Pulmonary artery endothelial cell (primary cell): ENCODE measurements at regions not wholly inside any gene's neighbourhood (a gene's known extent, or its start where the extent isn't known, plus 50 kb on each side); places are given as distances from the start of the nearest gene placed in this dataset.
"Not testable (repeated sequence)": the region's sequence is repeated elsewhere in the genome, so short reads cannot be mapped to it uniquely, and the experiment has no call there.

ENCODE experiments used
- DNase-seq: peaks from one replicate; pipeline ENCODE4 v3.0.0-alpha.2; 2011; ENCODE audit warnings: low read depth, low spot score

DNA sequence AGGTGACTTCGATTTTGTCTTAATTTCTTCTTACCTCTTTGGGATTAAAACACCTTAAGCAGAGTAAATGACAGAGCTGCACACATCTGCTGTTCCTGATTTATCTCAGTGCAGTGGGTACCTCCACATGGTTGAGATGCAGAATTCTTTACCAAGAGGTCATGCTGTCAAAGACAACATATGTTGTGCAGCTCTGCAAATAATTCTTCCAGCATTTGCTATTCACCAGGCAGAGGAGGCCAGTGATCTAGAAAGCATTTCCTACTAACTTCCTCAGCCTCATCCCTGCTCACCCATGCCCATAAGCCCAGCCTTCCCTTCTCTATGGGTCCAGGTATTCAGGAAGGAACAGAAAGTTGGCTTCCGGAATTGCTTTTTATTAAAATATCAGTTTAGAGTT lies 109.3 kb downstream of the THBS2 start:
- DNase-seq: no peak

- no peak for DNase-seq
Observed at GRCh38 chr6:169142538-169142844, 111.2 kb downstream of the THBS2 start.

DNA sequence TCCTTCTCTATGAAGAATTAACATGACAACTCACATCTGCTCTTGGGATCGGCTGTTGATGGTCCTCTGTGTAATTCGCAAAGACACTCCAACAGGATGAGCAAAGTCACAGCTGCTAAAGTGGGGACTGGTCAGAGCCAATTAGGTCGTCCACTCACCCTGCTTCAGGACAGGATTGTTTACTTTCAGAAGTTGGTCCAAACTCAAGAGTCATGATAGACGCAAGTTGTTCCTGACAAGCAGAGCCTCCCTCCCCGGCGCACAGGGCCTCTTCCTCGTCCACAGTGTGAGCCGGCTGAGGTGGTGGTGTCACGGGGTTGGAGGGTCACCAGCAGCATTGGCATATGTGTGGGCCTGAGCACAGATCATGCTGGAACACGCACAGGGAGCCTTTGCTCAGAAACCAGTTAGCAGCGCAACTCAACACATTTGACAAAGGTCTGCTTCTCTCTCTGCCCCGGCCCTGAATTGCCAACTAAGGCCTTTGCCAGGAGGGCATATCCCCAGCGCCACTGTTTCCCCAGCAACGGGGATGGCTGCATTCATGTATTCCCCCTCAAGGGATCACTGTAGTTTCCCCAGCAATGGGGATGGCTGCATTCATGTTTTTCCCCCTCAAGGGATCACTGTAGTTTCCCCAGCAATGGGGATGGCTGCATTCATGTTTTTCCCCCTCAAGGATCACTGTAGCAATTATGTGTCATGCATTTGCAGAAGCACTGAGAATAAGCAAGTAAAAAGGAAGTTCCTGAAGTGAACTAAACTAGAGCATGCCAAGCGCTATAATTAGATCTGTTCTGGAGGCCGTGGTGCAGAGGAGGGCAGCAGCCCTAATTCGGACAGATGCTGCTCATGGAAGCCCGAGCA lies 111.7 kb downstream of the THBS2 start:
- no peak for DNase-seq

DNA sequence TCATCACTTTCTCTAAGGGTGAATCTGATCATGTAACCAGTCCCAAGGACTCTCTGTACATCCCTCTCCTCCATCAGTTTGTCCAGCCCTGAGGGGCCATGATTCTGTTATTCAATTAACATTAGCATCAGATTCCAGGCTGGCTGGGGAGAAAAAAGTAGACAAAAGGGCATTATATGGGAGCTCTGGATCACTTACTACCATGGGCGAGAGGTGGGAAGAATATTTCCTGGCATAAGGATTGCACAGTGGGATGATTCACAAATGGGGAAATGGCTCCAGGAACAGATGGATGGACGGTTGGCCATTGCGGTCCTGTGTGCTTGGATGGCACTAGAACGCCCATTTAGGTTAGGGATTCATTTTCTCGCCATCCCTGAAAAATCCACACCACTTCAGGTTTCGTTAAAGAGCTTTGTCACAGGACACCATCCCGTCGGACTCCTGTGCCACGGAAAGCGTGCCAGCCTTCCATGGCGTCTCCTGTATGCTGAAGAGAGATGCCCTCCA lies 112.6 kb downstream of the THBS2 start:
- no peak for DNase-seq

GRCh38 chr6:169139179-169139971 lies 114.3 kb downstream of the THBS2 start:
- DNase-seq: no peak

GRCh38 chr6:169132352-169132940 lies 121.2 kb downstream of the THBS2 start:
- DNase-seq: no peak

- no peak for DNase-seq
Observed at GRCh38 chr6:169131390-169131789, 122.3 kb downstream of the THBS2 start.

GRCh38 chr6:169130113-169130512 lies 123.5 kb downstream of the THBS2 start:
- no peak for DNase-seq

DNA sequence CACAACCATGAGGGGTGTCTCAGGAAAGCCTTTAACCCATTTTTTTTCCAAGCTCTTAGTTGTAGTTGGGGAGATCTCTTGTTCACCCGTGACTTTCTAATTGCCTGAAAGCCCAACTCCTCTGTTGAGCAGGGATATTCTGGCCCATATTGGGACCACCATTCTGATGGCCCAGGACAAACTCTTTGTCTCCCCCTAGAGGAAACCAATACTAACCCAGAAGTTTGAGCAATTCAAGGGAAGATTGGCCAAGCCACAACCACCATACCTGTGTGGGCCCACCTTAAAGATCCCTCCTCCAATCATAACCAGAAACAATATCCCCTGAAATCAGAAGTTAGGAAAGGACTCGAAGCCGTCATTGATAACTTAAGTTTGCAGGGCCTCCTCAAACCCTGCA lies 132.6 kb downstream of the THBS2 start:
- DNase-seq: no peak

DNA sequence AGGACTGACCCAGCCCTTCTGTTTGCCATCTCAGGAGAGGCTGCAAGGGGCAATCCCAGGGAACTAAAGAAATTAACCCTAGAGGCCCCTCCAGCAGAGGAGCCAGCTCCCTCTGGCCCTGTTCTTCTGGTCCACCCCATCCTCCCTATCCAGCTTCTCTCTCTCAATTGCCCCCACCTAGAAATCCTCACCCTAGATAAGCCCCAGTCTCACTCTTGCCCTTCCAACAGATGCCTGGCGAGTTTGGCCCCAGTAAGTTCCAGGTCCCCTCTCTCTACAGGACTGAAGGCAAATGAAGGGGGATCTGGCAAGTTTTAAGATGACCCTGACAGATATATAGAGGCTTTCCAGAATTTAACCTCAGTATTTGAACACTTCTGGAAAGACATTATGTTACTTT lies 134.0 kb downstream of the THBS2 start:
- no peak for DNase-seq

DNA sequence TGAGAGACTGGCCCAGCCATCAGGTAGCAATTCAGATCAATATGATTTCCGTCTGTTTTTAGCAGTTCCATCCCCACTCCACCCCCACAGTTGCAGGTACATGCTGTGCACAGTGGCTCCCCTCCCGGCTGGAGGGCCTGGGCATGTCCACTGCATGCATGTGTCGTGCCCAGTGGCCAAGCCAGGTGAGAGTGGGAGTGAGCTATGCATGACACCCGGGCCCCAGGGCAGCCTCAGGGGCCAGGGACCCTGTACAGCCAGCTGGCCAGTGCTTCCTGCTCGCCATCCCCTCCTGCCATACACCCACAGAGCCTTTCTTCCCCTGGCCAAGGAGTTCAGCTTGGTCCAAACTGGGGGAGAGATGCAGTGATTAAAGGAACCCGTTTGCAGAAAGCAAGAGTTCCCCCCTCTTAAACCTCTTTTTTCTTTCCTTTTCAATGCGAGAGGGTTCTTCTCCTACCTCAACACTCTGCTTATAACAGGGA lies 135.3 kb downstream of the THBS2 start:
- DNase-seq: no peak

GRCh38 chr6:169117663-169118062 lies 136.0 kb downstream of the THBS2 start:
- no peak for DNase-seq

- DNase-seq: no peak
Observed at GRCh38 chr6:169115632-169116031, 138.0 kb downstream of the THBS2 start.

GRCh38 chr6:169114632-169115031 lies 139.0 kb downstream of the THBS2 start:
- not testable (repeated sequence) for DNase-seq

DNA sequence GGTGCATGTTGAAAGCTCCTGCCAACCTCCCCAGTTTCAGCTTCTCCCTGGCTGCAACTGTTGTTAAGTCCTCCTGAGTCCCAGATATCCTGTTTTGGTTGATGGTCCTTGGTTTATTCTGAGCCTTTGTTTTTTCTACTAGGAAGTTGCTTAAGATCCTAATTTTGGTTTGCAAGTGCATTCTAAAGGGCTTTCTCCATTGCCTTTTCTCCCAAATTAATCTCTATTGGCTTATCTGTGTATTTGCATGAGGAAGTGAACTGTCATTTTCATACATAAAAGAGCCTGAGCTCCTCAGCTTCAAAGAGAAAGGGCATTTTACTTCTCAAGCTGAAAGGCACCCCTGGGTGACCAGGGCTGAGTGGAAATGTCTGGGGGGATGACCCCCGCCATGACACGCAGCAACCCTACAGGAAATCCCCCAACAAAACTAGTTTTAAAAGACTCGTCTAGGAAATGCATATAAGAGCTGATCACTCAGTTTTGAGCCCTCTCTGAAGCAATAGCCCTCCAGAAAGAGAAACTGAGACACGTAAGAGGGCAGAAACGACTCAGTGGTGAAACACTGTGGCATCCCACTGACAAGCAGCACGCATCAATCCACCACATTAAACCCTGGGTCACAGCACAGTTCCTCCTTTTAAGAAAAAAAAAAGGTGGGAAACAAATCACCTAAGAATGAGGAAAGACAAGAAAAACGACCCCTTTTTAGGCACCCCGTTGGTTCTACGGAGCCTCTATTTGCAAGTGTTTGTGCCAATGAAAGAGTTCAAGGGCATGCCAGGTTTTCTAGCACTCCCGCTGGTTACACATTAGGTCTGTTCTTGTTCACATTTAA lies 140.9 kb downstream of the THBS2 start:
- DNase-seq: no peak

GRCh38 chr6:169111203-169111602 lies 142.4 kb downstream of the THBS2 start:
- DNase-seq: no peak

GRCh38 chr6:169109411-169110220 lies 144.0 kb downstream of the THBS2 start:
- DNase-seq: no peak

DNA sequence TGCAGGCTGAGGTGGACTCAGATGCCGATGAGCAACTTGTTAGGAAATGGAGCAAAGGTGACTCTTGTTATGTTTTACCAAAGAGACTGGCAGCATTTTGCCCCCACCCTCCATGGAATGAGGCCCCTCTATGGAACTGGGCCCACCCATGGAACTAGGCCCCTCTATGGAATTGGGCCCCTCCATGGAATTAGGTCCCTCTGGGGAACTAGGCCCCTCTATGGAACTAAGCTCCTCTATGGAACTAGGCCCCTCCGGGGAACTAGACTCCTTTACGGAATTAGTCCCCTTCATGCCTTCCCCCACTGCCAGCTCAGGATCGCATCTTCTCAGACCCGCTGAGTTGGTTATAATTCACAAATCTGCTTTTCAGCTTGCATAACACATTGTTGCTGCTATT lies 144.9 kb downstream of the THBS2 start:
- no peak for DNase-seq

DNA sequence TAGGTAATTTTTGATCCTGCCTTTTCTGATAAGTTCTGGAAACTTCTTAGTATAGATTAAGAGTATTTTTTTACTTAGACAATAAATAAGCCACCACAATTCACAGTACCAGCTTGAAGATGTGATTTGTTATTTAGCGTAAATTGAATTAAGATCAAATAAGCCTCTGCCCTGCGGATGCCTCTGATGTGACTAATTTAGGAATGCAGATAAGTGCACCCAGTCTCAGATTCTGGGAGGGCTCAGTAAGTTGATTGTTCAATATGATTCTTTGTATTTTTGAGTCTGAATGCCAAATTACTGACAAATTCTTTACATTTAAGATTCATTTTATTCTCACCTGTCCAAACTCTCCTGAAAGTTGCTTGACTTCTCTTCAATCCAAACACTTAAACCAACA lies 147.5 kb downstream of the THBS2 start:
- DNase-seq: no peak

- no peak for DNase-seq
Observed at GRCh38 chr6:169101981-169102380, 151.7 kb downstream of the THBS2 start.
